Mesenchymal stem cell (in vitro differentiated cells and primary cell): ENCODE measurements at regions not wholly inside any gene's neighbourhood (a gene's known extent, or its start where the extent isn't known, plus 50 kb on each side); places are given as distances from the start of the nearest gene placed in this dataset.
A peak's percentile ranks its signal among the peaks of the same experiment; 100 is the strongest.

Experiments used
- DNase-seq: peaks from one replicate; pipeline ENCODE4 v3.0.0-alpha.2; 2013
- H2AFZ ChIP-seq: one replicate; pipeline ENCODE4 v1.6.1; 2013; ENCODE audit warnings: low read depth, mild to moderate bottlenecking, control low read depth, inconsistent platforms, low read length, moderate library complexity
- H2AK5ac ChIP-seq: 2 replicates; pipeline ENCODE4 v1.6.1; 2013; ENCODE audit warnings: low read length, moderate library complexity, mild to moderate bottlenecking, inconsistent platforms; ENCODE audit not compliant: severe bottlenecking
- H2BK120ac ChIP-seq: one replicate; pipeline ENCODE4 v1.6.1; 2013; ENCODE audit warnings: low read depth, mild to moderate bottlenecking, inconsistent platforms, low read length, moderate library complexity
- H2BK12ac ChIP-seq, 2 experiments: one replicate each; pipeline ENCODE4 v1.6.1; 2013; ENCODE audit warnings: inconsistent platforms in 2 of 2, low read length in 2 of 2, mild to moderate bottlenecking in 2 of 2, moderate library complexity in 2 of 2, control low read depth in 1 of 2
- H2BK15ac ChIP-seq: one replicate; pipeline ENCODE4 v1.6.1; 2013; ENCODE audit warnings: mild to moderate bottlenecking, low read depth, inconsistent platforms; ENCODE audit not compliant: poor library complexity, severe bottlenecking
- H2BK5ac ChIP-seq: 2 replicates; pipeline ENCODE4 v1.6.1; 2013; ENCODE audit warnings: low read depth, mild to moderate bottlenecking, low read length, control low read depth, inconsistent platforms; ENCODE audit not compliant: poor library complexity, severe bottlenecking
- H3K14ac ChIP-seq, 2 experiments: one replicate each; pipeline ENCODE4 v1.6.1; 2013; ENCODE audit warnings: inconsistent platforms in 2 of 2, low read length in 2 of 2, control low read depth in 1 of 2, mild to moderate bottlenecking in 1 of 2, moderate library complexity in 1 of 2
- H3K18ac ChIP-seq, 2 experiments: one replicate each; pipeline ENCODE4 v1.6.1; 2013; ENCODE audit warnings: inconsistent platforms in 2 of 2, low read length in 2 of 2, control low read depth in 1 of 2, low read depth in 1 of 2, mild to moderate bottlenecking in 1 of 2
- H3K23ac ChIP-seq, 2 experiments: one replicate each; pipeline ENCODE4 v1.6.1; 2013; ENCODE audit warnings: inconsistent platforms in 2 of 2, low read length in 2 of 2, mild to moderate bottlenecking in 2 of 2, moderate library complexity in 2 of 2, control low read depth in 1 of 2
- H3K27ac ChIP-seq: 2 replicates; pipeline ENCODE4 v1.5.1; 2013; ENCODE audit warnings: mild to moderate bottlenecking, moderate library complexity, low read length, control low read depth, inconsistent platforms; ENCODE audit not compliant: poor library complexity, severe bottlenecking
- H3K27me3 ChIP-seq, 2 experiments: 2 replicates each; pipeline versions ENCODE4 v1.6.1 to v1.7.0; 2013; ENCODE audit warnings: low read length in 2 of 2, mild to moderate bottlenecking in 2 of 2, moderate library complexity in 2 of 2, control low read depth in 1 of 2, inconsistent platforms in 1 of 2; ENCODE audit not compliant: control insufficient read depth in 1 of 2, insufficient read depth in 1 of 2
- H3K36me3 ChIP-seq, 2 experiments: 2 replicates each; pipeline versions ENCODE4 v1.6.1 to v1.7.0; 2013; ENCODE audit warnings: low read length in 2 of 2, control low read depth in 1 of 2, inconsistent platforms in 1 of 2, low read depth in 1 of 2, mild to moderate bottlenecking in 1 of 2; ENCODE audit not compliant: insufficient read depth in 2 of 2, control insufficient read depth in 1 of 2
- H3K4ac ChIP-seq, 2 experiments: one replicate each; pipeline ENCODE4 v1.6.1; 2013; ENCODE audit warnings: inconsistent platforms in 2 of 2, low read length in 2 of 2, mild to moderate bottlenecking in 2 of 2, moderate library complexity in 2 of 2, control low read depth in 1 of 2, low read depth in 1 of 2
- H3K4me1 ChIP-seq: 2 replicates; pipeline ENCODE4 v1.6.1; 2013; ENCODE audit warnings: low read depth, low read length, control low read depth; ENCODE audit not compliant: control insufficient read depth, insufficient read depth
- H3K4me2 ChIP-seq: 2 replicates; pipeline ENCODE4 v1.6.1; 2013; ENCODE audit warnings: low read length, mild to moderate bottlenecking, inconsistent platforms; ENCODE audit not compliant: poor library complexity, severe bottlenecking
- H3K4me3 ChIP-seq, 2 experiments: 2 replicates each; pipeline versions ENCODE4 v1.5.1 to v1.7.0; 2013; ENCODE audit warnings: low read length in 2 of 2, mild to moderate bottlenecking in 2 of 2, control low read depth in 1 of 2, low read depth in 1 of 2; ENCODE audit not compliant: insufficient read depth in 1 of 2
- H3K79me1 ChIP-seq: replicated peaks from 2 replicates; pipeline ENCODE4 v1.6.1; 2013; ENCODE audit warnings: mild to moderate bottlenecking, control low read depth, low read length, inconsistent platforms; ENCODE audit not compliant: poor library complexity, severe bottlenecking
- H3K9ac ChIP-seq: 2 replicates; pipeline ENCODE4 v1.7.0; 2013; ENCODE audit warnings: mild to moderate bottlenecking, low read length, moderate library complexity
- H3K9me3 ChIP-seq: 2 replicates; pipeline ENCODE4 v1.7.0; 2013; ENCODE audit warnings: mild to moderate bottlenecking, low read length; ENCODE audit not compliant: control insufficient read depth
- H4K8ac ChIP-seq: one replicate; pipeline ENCODE4 v1.6.1; 2013; ENCODE audit warnings: inconsistent platforms, mild to moderate bottlenecking, low read length, moderate library complexity
- H4K91ac ChIP-seq: one replicate; pipeline ENCODE4 v1.6.1; 2013; ENCODE audit warnings: mild to moderate bottlenecking, low read length, inconsistent platforms
- WGBS: methylation state at CpG from one replicate; pipeline ENCODE4 v1.1.7; 2013; ENCODE audit warnings: mixed read lengths; 5-methylcytosine and 5-hydroxymethylcytosine counted together

- no peak overlapping the region for H4K91ac ChIP-seq
- no peak overlapping the region for H3K27ac ChIP-seq
- H2BK15ac ChIP-seq = no peak overlapping the region
- H3K14ac ChIP-seq = no peak overlapping the region
- H3K4me1 ChIP-seq = no peaks in the 10 kb centered on the region
- H3K23ac ChIP-seq = no peak overlapping the region
- H3K4me2 ChIP-seq = no peak overlapping the region
- no peak overlapping the region for H3K4me3 ChIP-seq
- 83% methylated on average over 1 of the region's 3 CpGs for WGBS
- H2BK12ac ChIP-seq = no peak overlapping the region
- no peak overlapping the region for H3K9ac ChIP-seq
- no peaks in the 10 kb centered on the region for H3K79me1 ChIP-seq
- no peak overlapping the region for H3K4ac ChIP-seq
- H3K18ac ChIP-seq = no peak overlapping the region
- H2BK120ac ChIP-seq = no peak overlapping the region
- H2AK5ac ChIP-seq = no peak overlapping the region
- no peaks in the 10 kb centered on the region for H3K36me3 ChIP-seq
- peaks cover 5% of the 10 kb centered on the region for H3K9me3 ChIP-seq
- H2BK5ac ChIP-seq = no peak overlapping the region
- DNase-seq = peak; percentile 65
- no peaks in the 10 kb centered on the region for H3K27me3 ChIP-seq
- no peak overlapping the region for H2AFZ ChIP-seq
- no peak overlapping the region for H4K8ac ChIP-seq
Observed at GRCh38 chr7:124688991-124689390, 76.6 kb downstream of the GPR37 start.

GRCh38 chr7:124686543-124687171 is 78.9 kb downstream of the GPR37 start:
- Histone ChIP-seq H2BK120ac (no peak overlapping the region), H4K8ac (no peak overlapping the region)
- DNase-seq = peak; percentile 31

GRCh38 chr7:124681946-124682345 is 83.6 kb downstream of the GPR37 start:
- Histone ChIP-seq H2BK12ac (no peak overlapping the region), H2BK5ac (no peak overlapping the region), H4K8ac (no peak overlapping the region), H2BK120ac (no peak overlapping the region), H3K9me3 (peaks cover 4% of the 10 kb centered on the region), H2BK15ac (no peak overlapping the region), H3K79me1 (no peaks in the 10 kb centered on the region), H3K18ac (no peak overlapping the region), H2AK5ac (no peak overlapping the region), H2AFZ (no peak overlapping the region), H3K4me2 (no peak overlapping the region), H4K91ac (no peak overlapping the region), H3K36me3 (no peaks in the 10 kb centered on the region), H3K23ac (no peak overlapping the region), H3K14ac (no peak overlapping the region), H3K4me1 (no peaks in the 10 kb centered on the region), H3K27me3 (no peaks in the 10 kb centered on the region), H3K4ac (no peak overlapping the region), H3K9ac (no peak overlapping the region), H3K4me3 (no peak overlapping the region), H3K27ac (no peak overlapping the region)
- 0% methylated on average over 1 of the region's 1 CpG for WGBS
- no peak for DNase-seq

More at GRCh38 chr7:124686543-124687171, 78.9 kb downstream of the GPR37 start:
- peak overlapping the region in 1 of 2 experiments; percentile 66 for H2BK12ac ChIP-seq
- no peak overlapping the region for H3K27ac ChIP-seq
- H2BK5ac ChIP-seq = no peak overlapping the region
- H3K18ac ChIP-seq = no peak overlapping the region
- H2AFZ ChIP-seq = no peak overlapping the region
- no peak overlapping the region for H3K4ac ChIP-seq
- no peak overlapping the region for H2AK5ac ChIP-seq
- H3K23ac ChIP-seq = no peak overlapping the region
- no peaks in the 10 kb centered on the region for H3K79me1 ChIP-seq
- no peaks in the 10 kb centered on the region for H3K27me3 ChIP-seq
- no peak overlapping the region for H3K4me3 ChIP-seq
- peaks cover 5% of the 10 kb centered on the region for H3K9me3 ChIP-seq
- no peaks in the 10 kb centered on the region for H3K4me1 ChIP-seq
- no peak overlapping the region for H3K4me2 ChIP-seq
- no peak overlapping the region for H3K9ac ChIP-seq
- H4K91ac ChIP-seq = no peak overlapping the region
- H2BK15ac ChIP-seq = no peak overlapping the region
- no peaks in the 10 kb centered on the region for H3K36me3 ChIP-seq
- no peak overlapping the region for H3K14ac ChIP-seq

GRCh38 chr7:124680304-124680703 is 85.3 kb downstream of the GPR37 start:
- no peak overlapping the region for H4K8ac ChIP-seq
- WGBS = 100% methylated on average over 6 of the region's 6 CpGs
- no peak overlapping the region for H3K18ac ChIP-seq
- no peak overlapping the region for H3K14ac ChIP-seq
- H2AFZ ChIP-seq = no peak overlapping the region
- no peak for DNase-seq
- H3K9me3 ChIP-seq = peaks cover 4% of the 10 kb centered on the region
- no peak overlapping the region for H2BK5ac ChIP-seq
- H3K27me3 ChIP-seq = no peaks in the 10 kb centered on the region
- no peaks in the 10 kb centered on the region for H3K4me1 ChIP-seq
- H3K23ac ChIP-seq = no peak overlapping the region
- H2AK5ac ChIP-seq = no peak overlapping the region
- no peak overlapping the region for H3K4ac ChIP-seq
- H3K9ac ChIP-seq = no peak overlapping the region
- no peak overlapping the region for H2BK120ac ChIP-seq
- H3K27ac ChIP-seq = no peak overlapping the region
- H2BK12ac ChIP-seq = no peak overlapping the region
- no peak overlapping the region for H3K4me3 ChIP-seq
- no peak overlapping the region for H4K91ac ChIP-seq
- no peaks in the 10 kb centered on the region for H3K79me1 ChIP-seq
- H3K36me3 ChIP-seq = no peaks in the 10 kb centered on the region
- H2BK15ac ChIP-seq = no peak overlapping the region
- no peak overlapping the region for H3K4me2 ChIP-seq
